IgD-negative memory B cell (primary cell): ENCODE measurements at regions not wholly inside any gene's neighbourhood (a gene's known extent, or its start where the extent isn't known, plus 50 kb on each side); places are given as distances from the start of the nearest gene placed in this dataset.
"Not testable (repeated sequence)": the region's sequence is repeated elsewhere in the genome, so short reads cannot be mapped to it uniquely, and the experiment has no call there.

Source experiments
- H3K27ac Mint-ChIP-seq, 3 donors: one replicate each; pipeline ENCODE4 v1.8.0; 2020 to 2022; ENCODE audit warnings: mild to moderate bottlenecking in 3 of 3, mixed read lengths in 3 of 3, moderate library complexity in 1 of 3
- H3K27me3 Mint-ChIP-seq: one replicate; pipeline ENCODE4 v1.8.0; 2021; ENCODE audit warnings: mixed read lengths
- H3K36me3 Mint-ChIP-seq: one replicate; pipeline ENCODE4 v1.8.0; 2020; ENCODE audit warnings: mild to moderate bottlenecking, mixed read lengths
- H3K4me1 Mint-ChIP-seq, 3 donors: one replicate each; pipeline ENCODE4 v1.8.0; 2020 to 2022; ENCODE audit warnings: mixed read lengths in 3 of 3, mild to moderate bottlenecking in 1 of 3
- H3K4me3 Mint-ChIP-seq, 4 donors: one replicate each; pipeline ENCODE4 v1.8.0; 2020 to 2022; ENCODE audit warnings: mild to moderate bottlenecking in 4 of 4, mixed read lengths in 4 of 4, moderate library complexity in 3 of 4
- H3K9me3 Mint-ChIP-seq, 3 donors: one replicate each; pipeline ENCODE4 v1.8.0; 2020 to 2021; ENCODE audit warnings: mixed read lengths in 3 of 3, mild to moderate bottlenecking in 1 of 3

GRCh38 chr16:86730086-86730485 lies 151.7 kb downstream of the FOXL1 start:
- H3K27ac Mint-ChIP-seq = no peak overlapping the region
- H3K36me3 Mint-ChIP-seq = no peaks in the 10 kb centered on the region
- H3K27me3 Mint-ChIP-seq = peaks cover 26% of the 10 kb centered on the region
- no peaks in the 10 kb centered on the region for H3K9me3 Mint-ChIP-seq
- no peaks in the 10 kb centered on the region for H3K4me1 Mint-ChIP-seq
- no peak overlapping the region for H3K4me3 Mint-ChIP-seq

- H3K4me3 Mint-ChIP-seq = no peak overlapping the region
- no peaks in the 10 kb centered on the region for H3K36me3 Mint-ChIP-seq
- H3K27ac Mint-ChIP-seq = no peak overlapping the region
- H3K27me3 Mint-ChIP-seq = peaks cover 26% of the 10 kb centered on the region
- no peaks in the 10 kb centered on the region for H3K9me3 Mint-ChIP-seq
- no peaks in the 10 kb centered on the region for H3K4me1 Mint-ChIP-seq
Measured at GRCh38 chr16:86730597-86730996, 152.2 kb downstream of the FOXL1 start.

GRCh38 chr16:86732621-86733295 lies 154.4 kb downstream of the FOXL1 start:
- H3K9me3 Mint-ChIP-seq = no peaks in the 10 kb centered on the region
- peaks cover 26% of the 10 kb centered on the region for H3K27me3 Mint-ChIP-seq
- no peaks in the 10 kb centered on the region for H3K4me1 Mint-ChIP-seq
- H3K36me3 Mint-ChIP-seq = no peaks in the 10 kb centered on the region
- no peak overlapping the region for H3K4me3 Mint-ChIP-seq
- no peak overlapping the region for H3K27ac Mint-ChIP-seq

- Mint-ChIP-seq H3K4me3 (no peak overlapping the region), H3K9me3 (no peaks in the 10 kb centered on the region), H3K27ac (no peak overlapping the region), H3K4me1 (no peaks in the 10 kb centered on the region), H3K36me3 (no peaks in the 10 kb centered on the region), H3K27me3 (peaks cover 25% of the 10 kb centered on the region)
Measured at GRCh38 chr16:86733546-86734254, 155.4 kb downstream of the FOXL1 start.

- Mint-ChIP-seq H3K27me3 (peaks cover 26% of the 10 kb centered on the region), H3K4me1 (peaks cover 0 to 1% (median under 1%) of the 10 kb centered on the region in 3 donors), H3K27ac (no peak overlapping the region)
Measured at GRCh38 chr16:86734543-86735460, 156.5 kb downstream of the FOXL1 start.

GRCh38 chr16:86735727-86736126 lies 157.4 kb downstream of the FOXL1 start:
- no peak overlapping the region for H3K27ac Mint-ChIP-seq
- no peaks in the 10 kb centered on the region for H3K9me3 Mint-ChIP-seq
- peaks cover 25% of the 10 kb centered on the region for H3K27me3 Mint-ChIP-seq
- no peak overlapping the region for H3K4me3 Mint-ChIP-seq
- H3K36me3 Mint-ChIP-seq = no peaks in the 10 kb centered on the region
- H3K4me1 Mint-ChIP-seq = peaks cover 0 to 3% (median 1%) of the 10 kb centered on the region in 3 donors

More at GRCh38 chr16:86734543-86735460, 156.5 kb downstream of the FOXL1 start:
- Mint-ChIP-seq H3K4me3 (no peak overlapping the region), H3K36me3 (no peaks in the 10 kb centered on the region), H3K9me3 (no peaks in the 10 kb centered on the region)

- Mint-ChIP-seq H3K27ac (no peak overlapping the region), H3K27me3 (peaks cover 26% of the 10 kb centered on the region)
Measured at GRCh38 chr16:86736502-86736901, 158.2 kb downstream of the FOXL1 start.

GRCh38 chr16:86737083-86737482 lies 158.7 kb downstream of the FOXL1 start:
- H3K9me3 Mint-ChIP-seq = no peaks in the 10 kb centered on the region
- H3K4me3 Mint-ChIP-seq = no peak overlapping the region
- peaks cover 0 to 3% (median 1%) of the 10 kb centered on the region in 3 donors for H3K4me1 Mint-ChIP-seq
- no peaks in the 10 kb centered on the region for H3K36me3 Mint-ChIP-seq
- H3K27me3 Mint-ChIP-seq = peaks cover 26% of the 10 kb centered on the region
- no peak overlapping the region for H3K27ac Mint-ChIP-seq

More at GRCh38 chr16:86736502-86736901, 158.2 kb downstream of the FOXL1 start:
- no peak overlapping the region for H3K4me3 Mint-ChIP-seq
- no peaks in the 10 kb centered on the region for H3K9me3 Mint-ChIP-seq
- peaks cover 0 to 3% (median 1%) of the 10 kb centered on the region in 3 donors for H3K4me1 Mint-ChIP-seq
- no peaks in the 10 kb centered on the region for H3K36me3 Mint-ChIP-seq

GRCh38 chr16:86738322-86738721 lies 160.0 kb downstream of the FOXL1 start:
- peaks cover 16% of the 10 kb centered on the region for H3K27me3 Mint-ChIP-seq
- not testable (repeated sequence) for H3K4me1 Mint-ChIP-seq, H3K9me3 Mint-ChIP-seq, H3K36me3 Mint-ChIP-seq, H3K27ac Mint-ChIP-seq, H3K4me3 Mint-ChIP-seq

GRCh38 chr16:86739178-86739577 lies 160.8 kb downstream of the FOXL1 start:
- Mint-ChIP-seq H3K27ac (no peak overlapping the region), H3K36me3 (no peaks in the 10 kb centered on the region), H3K9me3 (no peaks in the 10 kb centered on the region), H3K4me1 (peaks cover 0 to 3% (median 1%) of the 10 kb centered on the region in 3 donors), H3K27me3 (peaks cover 14% of the 10 kb centered on the region), H3K4me3 (no peak overlapping the region)

- Mint-ChIP-seq H3K9me3 (no peaks in the 10 kb centered on the region), H3K4me1 (peaks cover 0 to 3% (median 1%) of the 10 kb centered on the region in 3 donors), H3K36me3 (no peaks in the 10 kb centered on the region), H3K27me3 (peaks cover 14% of the 10 kb centered on the region), H3K4me3 (peak overlapping the region in 1 of 4 donors; percentile 10), H3K27ac (peak overlapping the region in 1 of 3 donors; percentile 11)
Measured at GRCh38 chr16:86739808-86740207, 161.5 kb downstream of the FOXL1 start.

GRCh38 chr16:86740298-86740697 lies 161.9 kb downstream of the FOXL1 start:
- no peaks in the 10 kb centered on the region for H3K36me3 Mint-ChIP-seq
- H3K9me3 Mint-ChIP-seq = no peaks in the 10 kb centered on the region
- peaks cover 14% of the 10 kb centered on the region for H3K27me3 Mint-ChIP-seq
- no peak overlapping the region for H3K4me3 Mint-ChIP-seq
- peaks cover 0 to 3% (median 1%) of the 10 kb centered on the region in 3 donors for H3K4me1 Mint-ChIP-seq
- H3K27ac Mint-ChIP-seq = peak overlapping the region in 1 of 3 donors; percentile 11

- Mint-ChIP-seq H3K27me3 (peaks cover 14% of the 10 kb centered on the region), H3K4me1 (peaks cover 0 to 3% (median 1%) of the 10 kb centered on the region in 3 donors), H3K4me3 (no peak overlapping the region), H3K9me3 (no peaks in the 10 kb centered on the region), H3K27ac (no peak overlapping the region), H3K36me3 (no peaks in the 10 kb centered on the region)
Measured at GRCh38 chr16:86740906-86741799, 162.8 kb downstream of the FOXL1 start.

GRCh38 chr16:86747761-86748160 lies 169.4 kb downstream of the FOXL1 start:
- Mint-ChIP-seq H3K4me1 (peaks cover 0 to 1% (median 0%) of the 10 kb centered on the region in 3 donors), H3K36me3 (no peaks in the 10 kb centered on the region), H3K4me3 (no peak overlapping the region), H3K27me3 (no peaks in the 10 kb centered on the region), H3K27ac (no peak overlapping the region), H3K9me3 (peaks cover 0 to 4% (median 0%) of the 10 kb centered on the region in 3 donors)
